ENCODE measurements at regions not wholly inside any gene's neighbourhood (a gene's known extent, or its start where the extent isn't known, plus 50 kb on each side); places are given as distances from the start of the nearest gene placed in this dataset.

DNA sequence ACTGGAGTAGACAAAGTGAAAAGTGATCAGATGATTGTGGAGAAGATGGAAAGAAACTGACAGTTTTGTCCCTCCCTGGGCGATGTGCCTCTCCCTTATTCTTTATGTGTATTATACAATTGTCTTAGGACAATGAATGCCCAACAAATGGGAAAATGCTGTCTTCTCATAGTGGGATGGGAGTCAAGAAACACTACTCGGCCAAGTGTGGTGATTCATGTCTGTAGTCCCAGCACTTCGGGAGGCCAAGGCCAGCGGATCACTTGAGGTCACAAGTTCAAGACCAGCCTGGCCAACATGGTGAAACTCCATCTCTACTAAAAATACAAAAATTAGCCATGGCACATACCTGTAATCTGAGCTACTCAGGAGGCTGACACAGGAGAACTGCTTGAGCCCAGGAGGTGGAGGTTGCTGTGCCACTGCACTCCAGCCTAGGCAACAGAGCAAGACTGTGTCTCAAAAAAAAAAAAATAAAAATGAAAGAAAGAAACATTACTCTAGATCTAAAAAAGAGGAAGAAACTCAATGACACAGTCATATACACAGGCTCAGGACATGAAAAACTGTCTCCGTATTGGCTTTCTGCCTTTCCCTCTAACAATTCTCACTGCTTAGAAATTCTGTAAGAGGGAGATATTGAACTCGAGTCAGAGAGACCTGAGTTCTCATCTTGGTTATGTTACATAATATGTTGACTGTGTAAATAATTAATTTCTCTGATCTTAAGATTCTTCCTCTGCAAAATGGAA lies 67.9 kb upstream of the TARS1 start:
- no peak for DNase-seq (ENCODE audit: low spot score)
- Histone ChIP-seq H3K27ac (ENCODE audit: extremely low read length, insufficient read depth, low read length) (no peak overlapping the region), H3K36me3 (replicated peaks in 1 of 2; ENCODE audit: control insufficient read depth in 1 of 2, insufficient read depth in 2 of 2, low read length in 2 of 2) (no peaks in the 10 kb centered on the region), H3K9ac (ENCODE audit: insufficient read depth, low read depth, low read length) (no peak overlapping the region), H3K9me3 (ENCODE audit: low read length) (no peaks in the 10 kb centered on the region), H3K79me2 (ENCODE audit: insufficient read depth, low read length) (no peaks in the 10 kb centered on the region), H3K4me2 (ENCODE audit: low read depth, low read length) (no peak overlapping the region), H4K20me1 (ENCODE audit: insufficient read depth, low read length) (no peaks in the 10 kb centered on the region), H2AFZ (ENCODE audit: low read length) (no peak overlapping the region), H3K27me3 (ENCODE audit: control insufficient read depth in 1 of 2, insufficient read depth in 2 of 2, low read length in 2 of 2) (no peaks in the 10 kb centered on the region), H3K4me3 (replicated peaks in 1 of 3; ENCODE audit: insufficient read depth in 1 of 3, low read depth in 2 of 3, low read length in 3 of 3) (no peak overlapping the region), H3K4me1 (ENCODE audit: insufficient read depth, low read length) (no peaks in the 10 kb centered on the region)
- no peak for ATAC-seq
- 21% methylated on average over 6 of the region's 6 CpGs for WGBS (ENCODE audit: low lambda C conversion rate)
- POLR2A ChIA-PET, result no interaction called here
- CTCF ChIA-PET (ENCODE audit: low intra/inter-chr PET ratio, low total read pairs), result no interaction called here
- BruUV-seq (replicated peaks), result no TSS peak
- intact Hi-C loops (cut with micrococcal nuclease; ENCODE audit: unreplicated experiment) (no loop called here), in situ Hi-C loops (cut with HindIII; ENCODE audit: extremely low pct_ligation_motif_present, low pct_unique_long_range_greater_than_20kb) (no loop called here)
- no peak for FAIRE-seq
- TF ChIP-seq ZNF597 (CRISPR knock-in tag; IDR thresholded peaks at IDR 0.05) (no peak), ZNF691 (CRISPR knock-in tag; IDR thresholded peaks at IDR 0.05; ENCODE audit: borderline replicate concordance, low read depth) (no peak), NFE2L2 (IDR thresholded peaks at IDR 0.05; ENCODE audit: low read length) (no peak), SMAD1 (CRISPR knock-in tag; IDR thresholded peaks at IDR 0.05; ENCODE audit: borderline replicate concordance, low read depth) (no peak), MED1 (CRISPR knock-in tag; IDR thresholded peaks at IDR 0.05) (no peak), SOX5 (CRISPR knock-in tag; IDR thresholded peaks at IDR 0.05; ENCODE audit: borderline replicate concordance) (no peak), CREB1 (IDR thresholded peaks at IDR 0.05) (no peak), CREB1 (CRISPR knock-in tag; IDR thresholded peaks at IDR 0.05) (no peak), FOXC1 (CRISPR knock-in tag; IDR thresholded peaks at IDR 0.05; ENCODE audit: borderline replicate concordance) (no peak), ZBTB4 (CRISPR knock-in tag; IDR thresholded peaks at IDR 0.05; ENCODE audit: borderline replicate concordance) (no peak), CBX1 (IDR thresholded peaks at IDR 0.05; ENCODE audit: low read depth) (no peak), ZNF616 (CRISPR knock-in tag; IDR thresholded peaks at IDR 0.05; ENCODE audit: low read depth) (no peak)
- TF ChIP-seq, protein P1, sequence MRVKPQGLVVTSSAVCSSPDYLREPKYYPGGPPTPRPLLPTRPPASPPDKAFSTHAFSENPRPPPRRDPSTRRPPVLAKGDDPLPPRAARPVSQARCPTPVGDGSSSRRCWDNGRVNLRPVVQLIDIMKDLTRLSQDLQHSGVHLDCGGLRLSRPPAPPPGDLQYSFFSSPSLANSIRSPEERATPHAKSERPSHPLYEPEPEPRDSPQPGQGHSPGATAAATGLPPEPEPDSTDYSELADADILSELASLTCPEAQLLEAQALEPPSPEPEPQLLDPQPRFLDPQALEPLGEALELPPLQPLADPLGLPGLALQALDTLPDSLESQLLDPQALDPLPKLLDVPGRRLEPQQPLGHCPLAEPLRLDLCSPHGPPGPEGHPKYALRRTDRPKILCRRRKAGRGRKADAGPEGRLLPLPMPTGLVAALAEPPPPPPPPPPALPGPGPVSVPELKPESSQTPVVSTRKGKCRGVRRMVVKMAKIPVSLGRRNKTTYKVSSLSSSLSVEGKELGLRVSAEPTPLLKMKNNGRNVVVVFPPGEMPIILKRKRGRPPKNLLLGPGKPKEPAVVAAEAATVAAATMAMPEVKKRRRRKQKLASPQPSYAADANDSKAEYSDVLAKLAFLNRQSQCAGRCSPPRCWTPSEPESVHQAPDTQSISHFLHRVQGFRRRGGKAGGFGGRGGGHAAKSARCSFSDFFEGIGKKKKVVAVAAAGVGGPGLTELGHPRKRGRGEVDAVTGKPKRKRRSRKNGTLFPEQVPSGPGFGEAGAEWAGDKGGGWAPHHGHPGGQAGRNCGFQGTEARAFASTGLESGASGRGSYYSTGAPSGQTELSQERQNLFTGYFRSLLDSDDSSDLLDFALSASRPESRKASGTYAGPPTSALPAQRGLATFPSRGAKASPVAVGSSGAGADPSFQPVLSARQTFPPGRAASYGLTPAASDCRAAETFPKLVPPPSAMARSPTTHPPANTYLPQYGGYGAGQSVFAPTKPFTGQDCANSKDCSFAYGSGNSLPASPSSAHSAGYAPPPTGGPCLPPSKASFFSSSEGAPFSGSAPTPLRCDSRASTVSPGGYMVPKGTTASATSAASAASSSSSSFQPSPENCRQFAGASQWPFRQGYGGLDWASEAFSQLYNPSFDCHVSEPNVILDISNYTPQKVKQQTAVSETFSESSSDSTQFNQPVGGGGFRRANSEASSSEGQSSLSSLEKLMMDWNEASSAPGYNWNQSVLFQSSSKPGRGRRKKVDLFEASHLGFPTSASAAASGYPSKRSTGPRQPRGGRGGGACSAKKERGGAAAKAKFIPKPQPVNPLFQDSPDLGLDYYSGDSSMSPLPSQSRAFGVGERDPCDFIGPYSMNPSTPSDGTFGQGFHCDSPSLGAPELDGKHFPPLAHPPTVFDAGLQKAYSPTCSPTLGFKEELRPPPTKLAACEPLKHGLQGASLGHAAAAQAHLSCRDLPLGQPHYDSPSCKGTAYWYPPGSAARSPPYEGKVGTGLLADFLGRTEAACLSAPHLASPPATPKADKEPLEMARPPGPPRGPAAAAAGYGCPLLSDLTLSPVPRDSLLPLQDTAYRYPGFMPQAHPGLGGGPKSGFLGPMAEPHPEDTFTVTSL (CRISPR knock-in tag; IDR thresholded peaks at IDR 0.05; ENCODE audit: borderline replicate concordance), result no peak
